ENCODE measurements at regions not wholly inside any gene's neighbourhood (a gene's known extent, or its start where the extent isn't known, plus 50 kb on each side); places are given as distances from the start of the nearest gene placed in this dataset.
"Not testable (repeated sequence)": the region's sequence is repeated elsewhere in the genome, so short reads cannot be mapped to it uniquely, and the experiment has no call there.

DNA sequence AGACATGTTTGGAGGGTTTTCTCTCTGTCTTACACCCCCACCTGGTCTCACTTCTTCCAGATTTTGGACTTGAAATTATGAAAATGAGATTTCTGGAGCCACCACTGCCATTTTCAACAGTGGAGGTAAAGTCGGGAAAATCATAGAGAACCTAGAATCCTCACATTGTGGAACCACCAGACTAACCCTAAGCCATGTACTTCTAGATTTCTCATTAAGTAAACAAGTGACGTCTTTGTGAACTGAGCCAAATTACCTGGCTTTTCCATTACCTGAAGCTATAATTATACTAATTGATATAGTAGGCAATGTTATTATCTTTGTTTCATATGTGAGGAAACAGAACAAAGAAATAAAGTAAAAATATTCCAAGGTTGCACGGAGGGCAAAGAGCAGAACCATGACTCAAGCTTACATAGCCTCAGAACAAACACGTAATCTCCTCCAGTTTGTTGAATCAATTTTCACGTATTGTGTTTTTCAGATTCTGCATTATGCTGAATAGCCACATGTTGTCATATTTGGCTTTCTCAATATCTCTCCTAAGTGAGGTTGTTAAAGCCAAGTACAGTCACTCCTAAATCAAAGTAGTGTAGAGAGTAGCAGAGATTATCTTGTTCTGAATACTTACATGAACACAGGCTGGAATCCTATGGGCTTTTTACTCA lies 101.3 kb upstream of the CMC1 start:
- DNase-seq (ENCODE audit: low read depth in 2 of 2) = no peak

DNA sequence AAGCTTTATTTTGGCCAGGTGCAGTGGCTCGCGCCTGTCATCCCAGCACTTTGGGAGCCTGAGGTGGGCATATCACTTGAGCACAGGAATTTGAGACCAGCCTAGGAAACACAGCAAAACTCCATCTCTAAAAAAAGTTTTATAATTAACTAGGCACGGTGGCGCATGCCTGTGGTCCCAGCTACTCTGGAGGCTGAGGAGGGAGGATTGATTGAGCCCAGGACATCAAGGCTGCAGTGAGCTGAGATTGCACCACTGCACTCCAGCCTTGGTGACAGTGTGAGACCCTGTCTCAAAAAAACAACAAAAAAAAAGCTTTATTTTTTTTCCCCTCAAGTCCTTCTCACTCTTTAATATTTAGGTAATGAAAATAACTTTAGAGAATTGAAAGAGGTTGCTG lies 100.8 kb upstream of the CMC1 start:
- DNase-seq (ENCODE audit: low read depth in 2 of 2) = no peak

DNA sequence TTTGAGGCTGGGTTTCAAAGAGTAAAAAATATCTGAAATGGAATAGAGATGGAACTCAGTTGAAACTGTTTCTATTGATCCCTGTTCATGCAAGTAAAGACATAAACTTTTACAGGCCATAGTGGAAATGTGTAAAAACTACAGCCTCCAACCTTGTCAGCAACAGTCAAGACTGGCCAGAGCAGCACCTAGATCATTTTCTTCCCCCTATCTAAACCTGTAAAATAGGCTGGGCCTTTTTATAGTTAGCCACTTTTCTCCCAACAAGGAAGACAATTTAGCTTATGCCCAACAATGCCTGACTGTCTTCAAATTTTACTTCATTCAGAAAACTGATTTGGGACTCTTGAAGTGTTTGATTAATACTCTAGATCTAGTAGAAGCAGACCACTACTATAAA lies 91.5 kb upstream of the CMC1 start:
- no peak for DNase-seq (ENCODE audit: low read depth in 2 of 2)

DNA sequence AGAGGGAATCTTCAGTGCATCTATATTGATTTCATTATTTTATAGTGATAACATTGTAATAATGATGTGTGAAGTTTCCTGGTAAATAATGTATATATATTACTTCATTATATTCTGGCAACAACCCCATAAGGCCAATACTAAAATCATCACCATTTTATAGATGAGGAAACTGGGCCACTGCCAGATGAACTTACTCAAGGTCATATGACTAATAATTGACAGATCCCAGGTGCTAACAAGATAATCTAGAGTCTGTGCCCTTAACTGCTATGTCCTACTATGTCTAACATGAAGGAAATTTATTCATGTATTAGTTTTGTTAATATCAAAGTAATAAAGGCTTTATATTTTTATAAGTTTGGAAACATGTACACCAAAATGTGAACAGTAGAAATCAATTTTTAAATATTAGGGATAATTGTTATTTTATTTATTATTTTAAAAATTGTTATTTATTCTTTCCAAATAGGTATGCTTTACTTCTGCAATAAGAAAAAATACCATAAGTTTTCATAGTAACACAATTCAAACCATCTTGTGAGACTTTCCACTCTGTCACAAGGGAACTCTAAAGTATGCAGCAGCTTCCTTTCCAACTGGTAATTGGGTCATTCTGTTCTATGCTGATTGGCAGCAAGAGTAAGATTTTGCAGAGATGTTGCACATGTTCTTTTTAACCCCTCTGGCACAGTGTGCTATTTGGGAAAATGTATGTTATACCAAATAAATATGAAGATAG lies 90.8 kb upstream of the CMC1 start:
- DNase-seq (ENCODE audit: low read depth in 2 of 2) = no peak

DNA sequence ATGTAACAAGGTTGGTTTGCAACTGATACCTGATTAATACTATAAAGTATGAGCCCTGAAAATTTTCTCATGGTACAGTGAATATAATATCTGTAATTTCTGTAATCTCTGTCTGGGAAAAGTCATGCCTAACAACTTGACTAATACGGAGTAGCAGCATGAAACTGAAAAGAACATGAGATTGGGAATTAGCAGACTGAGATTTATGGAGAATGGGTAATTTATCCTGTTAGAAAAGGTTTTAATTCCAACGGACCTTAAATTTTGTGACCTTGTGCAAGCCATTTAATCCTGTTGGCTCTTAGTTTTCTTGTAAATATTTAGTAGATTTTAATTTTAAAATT lies 90.2 kb upstream of the CMC1 start:
- DNase-seq (ENCODE audit: low read depth in 2 of 2) = no peak

DNA sequence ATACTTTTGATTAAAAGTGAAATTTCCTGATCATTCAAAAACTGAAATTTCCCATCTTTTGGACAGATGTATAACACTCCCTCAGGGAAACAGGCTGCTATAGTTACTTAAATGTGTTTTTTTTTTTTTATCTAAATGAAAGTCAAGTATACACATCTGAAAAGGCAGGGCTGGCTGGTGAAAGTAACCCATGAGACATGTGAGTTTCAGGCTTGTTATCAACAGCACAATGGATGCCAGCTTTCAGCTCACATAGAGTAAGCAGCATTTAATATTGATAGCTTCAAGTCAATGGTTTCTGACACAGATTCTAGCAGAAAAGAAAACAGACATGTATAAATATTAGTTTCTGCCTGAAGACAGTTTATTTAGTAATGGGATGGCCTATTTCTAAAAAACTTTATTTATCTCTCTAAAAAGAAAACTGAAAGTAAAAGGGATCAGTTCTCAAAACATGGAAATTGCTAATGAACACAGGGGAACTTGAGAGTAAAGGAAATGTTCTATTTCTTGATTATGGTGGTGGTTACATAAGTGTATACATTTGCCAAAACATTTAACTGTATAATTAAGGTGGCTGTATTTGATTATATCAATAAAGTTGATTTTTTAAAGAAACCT lies 89.7 kb upstream of the CMC1 start:
- peak in 1 of 2 donors; percentile 0 for DNase-seq (ENCODE audit: low read depth in 2 of 2)

DNA sequence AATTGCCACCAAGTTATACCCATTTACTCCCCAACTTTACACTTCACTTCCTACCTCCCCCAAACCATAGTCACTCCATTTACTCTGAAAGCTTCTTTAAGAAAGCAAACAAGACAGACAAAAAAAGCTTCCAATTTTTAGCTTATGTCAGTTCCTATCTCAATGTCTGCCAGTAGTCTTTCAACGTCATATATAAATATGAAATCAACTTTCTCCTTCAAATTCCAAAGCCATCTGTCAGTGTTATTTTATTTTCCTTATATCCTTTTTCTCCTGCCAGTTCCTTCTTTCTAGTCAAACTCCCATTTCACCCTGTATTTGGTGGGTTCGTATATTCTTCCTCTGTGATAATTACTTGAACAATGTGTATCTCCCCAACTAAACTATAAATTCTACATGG lies 85.8 kb upstream of the CMC1 start:
- no peak for DNase-seq (ENCODE audit: low read depth in 2 of 2)

DNA sequence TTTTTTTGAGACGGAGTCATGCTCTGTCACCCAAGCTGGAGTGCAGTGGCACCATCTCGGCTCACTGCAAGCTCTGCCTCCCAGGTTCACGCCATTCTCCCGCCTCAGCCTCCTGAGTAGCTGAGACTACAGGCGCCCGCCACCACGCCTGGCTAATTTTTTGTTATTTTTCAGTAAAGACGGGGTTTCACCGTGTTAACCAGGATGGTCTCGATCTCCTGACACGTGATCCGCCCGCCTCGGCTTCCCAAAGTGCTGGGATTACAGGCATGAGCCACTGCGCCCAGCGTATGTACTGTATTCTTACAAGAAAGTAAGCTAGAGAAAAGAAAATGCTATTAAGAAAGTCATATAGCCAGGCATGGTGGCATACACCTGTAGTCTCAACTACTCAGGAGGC lies 84.8 kb upstream of the CMC1 start:
- not testable (repeated sequence) for DNase-seq (ENCODE audit: low read depth in 2 of 2)

DNA sequence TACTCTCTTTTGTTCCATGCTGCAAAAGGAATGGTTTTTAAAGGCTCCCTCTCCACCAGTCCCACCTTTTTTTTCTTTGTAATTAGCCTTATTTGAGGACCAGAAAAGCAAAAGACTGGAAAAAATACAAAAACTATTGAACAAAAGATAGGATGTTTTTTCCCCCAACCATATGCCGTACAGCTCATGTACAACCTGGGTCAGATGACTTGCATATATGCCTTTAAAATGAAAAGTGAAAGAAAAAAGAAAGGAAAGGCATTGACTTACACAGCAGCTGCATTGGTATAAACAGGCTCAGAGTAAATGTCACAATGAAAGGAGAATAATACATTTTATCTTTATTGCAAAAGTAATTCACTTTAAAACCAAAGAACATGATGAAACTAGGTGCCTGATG lies 69.5 kb upstream of the CMC1 start:
- DNase-seq (ENCODE audit: low read depth in 2 of 2) = peak in 1 of 2 donors; percentile 0

DNA sequence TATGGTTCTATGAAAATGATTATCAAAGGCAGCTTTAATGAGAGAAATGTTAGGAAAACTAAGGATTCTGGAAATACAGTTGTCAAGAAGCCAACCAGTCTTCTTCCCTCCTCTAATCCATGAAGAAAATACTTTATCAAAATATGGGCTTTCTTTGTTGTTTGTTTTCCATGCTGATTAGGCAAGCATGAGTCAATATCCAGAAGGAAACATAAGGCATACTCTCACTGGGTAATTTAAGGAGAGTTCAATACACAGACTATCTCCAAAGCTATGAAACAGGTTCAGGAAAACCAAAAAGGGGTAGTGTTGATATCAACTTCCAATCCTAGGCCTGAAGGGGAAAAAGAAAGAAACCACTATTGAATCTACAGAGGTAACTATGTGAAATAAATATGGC lies 68.7 kb upstream of the CMC1 start:
- DNase-seq (ENCODE audit: low read depth in 2 of 2) = no peak

DNA sequence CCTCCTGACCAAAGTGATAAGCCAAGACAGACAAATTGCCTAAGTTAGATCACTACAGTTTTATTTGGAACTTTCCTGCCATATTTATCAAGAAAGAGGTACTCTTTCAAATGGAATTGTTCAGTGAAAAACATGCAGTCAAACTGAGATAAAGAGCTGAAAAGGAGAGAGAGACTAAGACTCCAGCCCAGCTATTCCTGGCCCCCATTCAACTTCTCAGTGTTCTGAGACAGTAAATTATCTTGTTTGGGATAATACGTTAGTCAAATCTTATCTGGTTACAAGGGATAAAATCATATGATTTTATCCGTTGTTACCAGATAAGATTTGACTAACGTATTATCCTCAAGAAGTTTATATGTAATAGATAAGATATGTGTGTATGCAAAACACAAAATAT lies 67.6 kb upstream of the CMC1 start:
- no peak for DNase-seq (ENCODE audit: low read depth in 2 of 2)

DNA sequence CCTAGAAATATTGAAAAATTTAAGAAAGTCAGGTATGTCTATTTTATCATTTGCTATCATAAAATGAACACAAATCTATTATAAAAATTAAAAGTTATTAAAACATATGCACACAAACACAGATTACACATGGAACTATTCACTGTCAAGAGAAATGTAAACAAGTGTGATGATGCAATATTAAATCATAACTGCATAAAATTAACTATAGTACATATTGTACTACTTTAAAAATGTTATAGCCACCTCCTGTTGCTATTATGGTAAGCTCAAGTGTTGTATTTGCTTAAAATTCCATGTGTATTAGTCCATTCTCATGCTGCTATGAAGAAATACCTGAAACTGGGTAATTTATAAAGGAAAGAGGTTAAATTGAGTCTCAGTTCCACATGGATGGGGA lies 54.7 kb upstream of the CMC1 start:
- DNase-seq (ENCODE audit: low read depth in 2 of 2) = no peak

DNA sequence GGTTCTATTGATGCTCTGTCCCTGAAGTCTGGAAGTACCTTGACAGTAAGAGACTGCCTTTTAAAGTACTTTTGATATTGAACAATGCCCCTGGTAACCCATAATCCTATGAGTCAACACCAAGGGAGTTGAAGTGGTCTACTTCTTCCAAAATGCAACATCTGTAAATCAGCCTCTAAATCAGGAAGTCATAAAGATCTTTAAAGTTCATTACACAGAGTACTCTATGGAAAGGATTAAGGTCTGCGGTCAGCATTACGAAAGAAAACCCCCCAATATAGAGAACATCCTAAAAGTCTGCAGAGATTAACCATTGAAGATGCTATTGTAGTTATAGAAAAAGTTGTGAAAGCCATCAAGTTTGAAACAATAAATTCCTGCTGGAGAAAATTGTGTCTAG lies 52.7 kb upstream of the CMC1 start:
- DNase-seq (ENCODE audit: low read depth in 2 of 2) = no peak

DNA sequence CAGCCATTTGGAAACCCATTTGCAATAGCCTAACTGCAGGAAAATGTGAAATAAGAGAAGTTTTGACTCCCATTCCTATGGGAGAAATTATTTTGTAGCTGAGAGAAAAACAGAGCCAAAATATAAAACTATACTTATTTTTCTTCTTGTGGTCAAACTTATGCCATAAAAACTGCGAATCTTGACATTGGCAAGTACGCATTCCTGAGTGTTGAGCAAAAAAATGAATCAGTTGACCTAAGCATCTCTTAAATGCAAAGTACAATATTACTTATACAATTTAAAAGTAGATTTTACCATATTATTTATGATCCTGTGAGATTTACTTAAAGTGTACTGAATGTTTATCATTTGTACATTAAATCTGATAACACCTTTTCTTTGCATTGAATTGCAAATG lies 50.1 kb upstream of the CMC1 start:
- no peak for DNase-seq (ENCODE audit: low read depth in 2 of 2)

All from lung microvascular endothelial cell (primary cell).